Neutrophil (primary cell): ENCODE measurements at regions not wholly inside any gene's neighbourhood (a gene's known extent, or its start where the extent isn't known, plus 50 kb on each side); places are given as distances from the start of the nearest gene placed in this dataset.

Source experiments
- H3K27ac ChIP-seq: fragments of 200-600 bp; sonication (generic); 2 replicates; pipeline ENCODE4 v1.5.1; 2016; ENCODE audit warnings: mild to moderate bottlenecking, moderate library complexity
- H3K27me3 ChIP-seq: fragments of 200-600 bp; sonication (generic); 2 replicates; pipeline ENCODE4 v1.6.0; 2016; ENCODE audit warnings: mild to moderate bottlenecking
- H3K36me3 ChIP-seq: fragments of 200-600 bp; sonication (generic); 2 replicates; pipeline ENCODE4 v1.5.1; 2017
- H3K4me1 ChIP-seq, 2 experiments: fragments of 200-600 bp in 1 of 2; sonication (generic) in 1 of 2; 1 replicate in 1 of 2; 2 replicates in 1 of 2; pipeline versions ENCODE4 v1.5.1 to v1.6.1; 2013 to 2016; ENCODE audit warnings: low read depth in 1 of 2, low read length in 1 of 2, mild to moderate bottlenecking in 1 of 2, moderate library complexity in 1 of 2; ENCODE audit not compliant: control insufficient read depth in 1 of 2, insufficient read depth in 1 of 2
- H3K4me3 ChIP-seq, 2 experiments: fragments of 200-600 bp in 1 of 2; sonication (generic) in 1 of 2; 1 replicate in 1 of 2; 2 replicates in 1 of 2; pipeline ENCODE4 v1.5.1; 2013 to 2016; ENCODE audit warnings: low read depth in 1 of 2, low read length in 1 of 2, mild to moderate bottlenecking in 1 of 2, moderate library complexity in 1 of 2
- H3K9me3 ChIP-seq: fragments of 200-600 bp; sonication (generic); 2 replicates; pipeline ENCODE4 v1.5.1; 2016
- CTCF ChIP-seq: fragments of 200-600 bp; sonication (generic); IDR thresholded peaks from 2 replicates; pipeline ENCODE4 v1.5.1; 2016; ENCODE audit warnings: antibody characterized with exemption

GRCh38 chr17:14776791-14777190 lies 475.9 kb downstream of the HS3ST3B1 start:
- no peak overlapping the region for H3K4me3 ChIP-seq
- TF ChIP-seq CTCF = no peak
- H3K27me3 ChIP-seq = no peaks in the 10 kb centered on the region
- H3K27ac ChIP-seq = no peak overlapping the region
- H3K36me3 ChIP-seq = no peaks in the 10 kb centered on the region
- peaks cover 0 to 9% of the 10 kb centered on the region in 2 experiments for H3K4me1 ChIP-seq
- no peaks in the 10 kb centered on the region for H3K9me3 ChIP-seq

- Histone ChIP-seq H3K4me3 (no peak overlapping the region), H3K36me3 (no peaks in the 10 kb centered on the region), H3K9me3 (no peaks in the 10 kb centered on the region), H3K27me3 (no peaks in the 10 kb centered on the region), H3K4me1 (peaks cover 0 to 9% of the 10 kb centered on the region in 2 experiments), H3K27ac (no peak overlapping the region)
- no peak for TF ChIP-seq CTCF
Measured at GRCh38 chr17:14775731-14776492, 475.0 kb downstream of the HS3ST3B1 start.

DNA sequence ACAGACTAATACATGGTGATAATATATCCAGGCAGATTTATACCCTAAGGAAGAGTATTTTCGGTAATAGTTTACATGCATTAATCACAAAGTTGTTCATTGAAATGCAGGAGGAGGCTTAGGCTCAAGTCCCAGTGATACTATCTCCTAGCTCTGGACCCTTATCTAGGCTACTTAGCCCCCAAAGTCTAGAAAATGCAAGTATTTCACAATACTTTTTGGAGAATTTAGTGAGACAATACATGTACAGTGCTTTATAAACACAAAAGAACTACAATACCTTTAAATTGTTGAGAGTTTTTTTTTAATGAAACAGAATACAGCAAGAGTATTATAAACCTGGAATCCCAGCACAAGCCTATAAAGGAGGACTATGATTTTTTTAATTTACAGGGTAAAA lies 473.9 kb downstream of the HS3ST3B1 start:
- Histone ChIP-seq H3K9me3 (no peaks in the 10 kb centered on the region), H3K4me3 (no peak overlapping the region), H3K4me1 (peaks cover 0 to 9% of the 10 kb centered on the region in 2 experiments), H3K27me3 (no peaks in the 10 kb centered on the region), H3K36me3 (no peaks in the 10 kb centered on the region), H3K27ac (no peak overlapping the region)
- no peak for TF ChIP-seq CTCF

DNA sequence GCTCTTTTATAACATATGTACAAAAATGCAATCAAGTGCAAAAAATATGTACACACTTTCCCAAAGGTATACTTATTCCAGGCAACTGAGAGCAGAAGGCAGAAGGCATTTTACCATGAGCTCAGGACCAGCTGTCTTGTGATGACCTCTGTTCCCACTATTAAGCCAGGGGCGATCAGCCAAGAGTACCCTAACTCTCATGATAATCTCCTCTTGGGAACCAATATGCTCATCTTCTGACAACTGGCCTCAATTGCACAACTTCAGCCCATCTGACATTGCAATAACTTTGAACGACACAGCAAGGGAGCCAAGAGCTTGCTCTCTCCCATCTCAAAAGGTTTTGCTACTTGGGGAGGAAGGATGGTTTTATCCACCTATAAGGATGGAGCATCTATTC lies 471.9 kb downstream of the HS3ST3B1 start:
- Histone ChIP-seq H3K27ac (no peak overlapping the region), H3K9me3 (no peaks in the 10 kb centered on the region), H3K36me3 (no peaks in the 10 kb centered on the region), H3K4me3 (no peak overlapping the region), H3K4me1 (peaks cover 0 to 9% of the 10 kb centered on the region in 2 experiments), H3K27me3 (no peaks in the 10 kb centered on the region)
- no peak for TF ChIP-seq CTCF

DNA sequence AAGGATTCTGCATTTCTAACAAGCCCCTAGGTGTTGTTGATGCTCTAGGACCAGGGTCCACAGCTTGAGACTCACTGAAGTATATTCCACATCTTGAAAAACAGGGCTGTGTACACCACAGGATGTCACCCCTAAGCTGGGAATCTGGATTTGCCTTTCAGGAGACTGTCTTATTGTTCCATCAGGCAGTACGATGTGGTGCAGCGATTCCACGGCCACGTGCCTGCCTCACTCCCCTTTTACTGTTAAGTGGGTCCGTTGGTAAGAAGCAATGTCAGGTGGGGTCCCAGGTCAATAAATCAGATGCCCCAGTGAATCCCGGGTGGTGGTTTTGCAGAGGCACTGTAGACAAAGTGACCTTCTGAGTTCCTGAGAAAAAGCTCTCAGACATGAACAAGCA lies 470.7 kb downstream of the HS3ST3B1 start:
- no peak overlapping the region for H3K27ac ChIP-seq
- no peaks in the 10 kb centered on the region for H3K9me3 ChIP-seq
- H3K4me1 ChIP-seq = peaks cover 0 to 9% of the 10 kb centered on the region in 2 experiments
- no peak overlapping the region for H3K4me3 ChIP-seq
- TF ChIP-seq CTCF = no peak
- H3K27me3 ChIP-seq = no peaks in the 10 kb centered on the region
- no peaks in the 10 kb centered on the region for H3K36me3 ChIP-seq
